Astrocyte (in vitro differentiated cells and primary cell): ENCODE measurements at regions not wholly inside any gene's neighbourhood (a gene's known extent, or its start where the extent isn't known, plus 50 kb on each side); places are given as distances from the start of the nearest gene placed in this dataset.

Source experiments
- DNase-seq: peaks from one replicate; pipeline ENCODE4 v3.0.0-alpha.2; 2010; ENCODE audit warnings: low read depth
- FAIRE-seq: peaks from 2 replicates; lab custom pipeline; 2011; peaks lifted over from hg19 to GRCh38; lab: Jason Lieb, UNC
- H2AFZ ChIP-seq: 2 replicates; pipeline ENCODE4 v1.6.0; 2012; ENCODE audit warnings: low read depth, low read length, inconsistent platforms
- H3K27ac ChIP-seq: 2 replicates; pipeline ENCODE4 v1.5.1; 2011; ENCODE audit warnings: low read depth, low read length, inconsistent platforms
- H3K27me3 ChIP-seq: 2 replicates; pipeline ENCODE4 v1.6.0; 2011; ENCODE audit warnings: low read length, inconsistent platforms; ENCODE audit not compliant: insufficient read depth
- H3K36me3 ChIP-seq: 2 replicates; pipeline ENCODE4 v1.5.1; 2011; ENCODE audit warnings: low read length, inconsistent platforms; ENCODE audit not compliant: insufficient read depth
- H3K4me1 ChIP-seq: 2 replicates; pipeline ENCODE4 v1.5.1; 2011; ENCODE audit warnings: low read length, inconsistent platforms; ENCODE audit not compliant: insufficient read depth
- H3K4me2 ChIP-seq: 2 replicates; pipeline ENCODE4 v1.6.0; 2012; ENCODE audit warnings: low read length, inconsistent platforms
- H3K4me3 ChIP-seq: 2 replicates; pipeline ENCODE4 v1.5.1; 2011; ENCODE audit warnings: low read depth, mild to moderate bottlenecking, low read length, inconsistent platforms; ENCODE audit not compliant: insufficient read depth
- H3K79me2 ChIP-seq: 2 replicates; pipeline ENCODE4 v1.6.0; 2012; ENCODE audit warnings: mild to moderate bottlenecking, low read length, inconsistent platforms; ENCODE audit not compliant: insufficient read depth
- H3K9ac ChIP-seq: 2 replicates; pipeline ENCODE4 v1.6.0; 2012; ENCODE audit warnings: mild to moderate bottlenecking, low read length, inconsistent platforms
- H3K9me3 ChIP-seq: 2 replicates; pipeline ENCODE4 v1.5.1; 2012; ENCODE audit warnings: low read depth, mild to moderate bottlenecking, low read length, inconsistent platforms; ENCODE audit not compliant: insufficient read depth
- H4K20me1 ChIP-seq: 2 replicates; pipeline ENCODE4 v1.6.0; 2012; ENCODE audit warnings: low read length, inconsistent platforms; ENCODE audit not compliant: insufficient read depth
- H3K27ac Mint-ChIP-seq: one replicate; pipeline ENCODE4 v1.8.0; 2021; ENCODE audit warnings: mild to moderate bottlenecking, mixed read lengths; ENCODE audit not compliant: unreplicated experiment
- H3K27me3 Mint-ChIP-seq: one replicate; pipeline ENCODE4 v1.8.0; 2021; ENCODE audit warnings: low read depth, mixed read lengths; ENCODE audit not compliant: unreplicated experiment
- H3K36me3 Mint-ChIP-seq: one replicate; pipeline ENCODE4 v1.8.0; 2021; ENCODE audit warnings: low read depth, mixed read lengths; ENCODE audit not compliant: unreplicated experiment
- H3K4me1 Mint-ChIP-seq: one replicate; pipeline ENCODE4 v1.8.0; 2021; ENCODE audit warnings: low read depth, mixed read lengths; ENCODE audit not compliant: unreplicated experiment
- H3K4me3 Mint-ChIP-seq: one replicate; pipeline ENCODE4 v1.8.0; 2021; ENCODE audit warnings: mild to moderate bottlenecking, moderate library complexity, mixed read lengths; ENCODE audit not compliant: unreplicated experiment
- H3K9me3 Mint-ChIP-seq: one replicate; pipeline ENCODE4 v1.8.0; 2021; ENCODE audit warnings: mild to moderate bottlenecking, mixed read lengths; ENCODE audit not compliant: unreplicated experiment
- CTCF ChIP-seq: IDR thresholded peaks from 2 replicates; pipeline ENCODE4 v1.5.1; 2011; ENCODE audit warnings: low read depth, mild to moderate bottlenecking, inconsistent platforms, low read length, moderate library complexity; ENCODE audit not compliant: insufficient read depth
- EZH2 ChIP-seq: IDR thresholded peaks from 2 replicates; pipeline ENCODE4 v1.6.1; 2012; ENCODE audit warnings: mild to moderate bottlenecking, low read length, inconsistent platforms; ENCODE audit not compliant: insufficient read depth

DNA sequence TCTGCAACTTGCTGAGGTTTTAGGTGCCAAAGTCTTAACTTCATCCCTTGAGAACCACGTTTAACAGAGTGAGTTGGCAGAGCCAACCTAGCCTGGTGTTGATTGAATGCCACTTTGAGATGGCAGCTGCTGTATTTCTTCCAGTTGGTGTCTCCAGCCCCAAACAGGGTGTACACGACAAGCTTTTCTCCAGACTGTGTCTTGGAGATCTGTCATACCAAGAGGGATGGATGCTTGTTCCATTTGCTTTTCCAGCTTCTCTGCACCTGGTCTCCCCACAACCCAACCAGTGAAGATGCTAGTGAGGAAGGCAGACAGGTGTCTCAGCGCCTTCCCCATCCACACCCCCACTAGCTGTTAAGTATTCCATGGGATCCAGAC, 141.1 kb upstream of the HS3ST2 start:
- Histone ChIP-seq H3K9me3 (no peaks in the 10 kb centered on the region), H3K79me2 (no peaks in the 10 kb centered on the region), H4K20me1 (no peaks in the 10 kb centered on the region), H3K4me1 (no peaks in the 10 kb centered on the region), H3K27ac (no peak overlapping the region), H3K36me3 (no peaks in the 10 kb centered on the region), H3K9ac (no peak overlapping the region), H3K4me2 (no peak overlapping the region), H3K27me3 (peaks cover 15% of the 10 kb centered on the region), H3K4me3 (no peak overlapping the region), H2AFZ (no peak overlapping the region)
- DNase-seq: no peak
- Mint-ChIP-seq H3K4me1 (no peaks in the 10 kb centered on the region), H3K27ac (no peak overlapping the region), H3K4me3 (no peak overlapping the region), H3K36me3 (no peaks in the 10 kb centered on the region), H3K9me3 (no peaks in the 10 kb centered on the region), H3K27me3 (peaks cover 6% of the 10 kb centered on the region)
- TF ChIP-seq CTCF (no peak), EZH2 (no peak)
- FAIRE-seq: no peak

- no peak for DNase-seq
- Histone ChIP-seq H3K4me3 (no peak overlapping the region), H3K4me1 (no peaks in the 10 kb centered on the region), H4K20me1 (no peaks in the 10 kb centered on the region), H3K36me3 (no peaks in the 10 kb centered on the region), H2AFZ (no peak overlapping the region), H3K9ac (no peak overlapping the region), H3K27ac (no peak overlapping the region), H3K79me2 (no peaks in the 10 kb centered on the region), H3K4me2 (no peak overlapping the region), H3K27me3 (peaks cover 15% of the 10 kb centered on the region), H3K9me3 (no peaks in the 10 kb centered on the region)
- no peaks in the 10 kb centered on the region for H3K36me3 Mint-ChIP-seq
- no peaks in the 10 kb centered on the region for H3K9me3 Mint-ChIP-seq
- no peak for FAIRE-seq
- no peaks in the 10 kb centered on the region for H3K4me1 Mint-ChIP-seq
- TF ChIP-seq CTCF (no peak), EZH2 (no peak)
- H3K27me3 Mint-ChIP-seq: peaks cover 4% of the 10 kb centered on the region
- no peak overlapping the region for H3K4me3 Mint-ChIP-seq
- H3K27ac Mint-ChIP-seq: no peak overlapping the region
Measured at GRCh38 chr16:22673421-22673831, 140.5 kb upstream of the HS3ST2 start.

DNA sequence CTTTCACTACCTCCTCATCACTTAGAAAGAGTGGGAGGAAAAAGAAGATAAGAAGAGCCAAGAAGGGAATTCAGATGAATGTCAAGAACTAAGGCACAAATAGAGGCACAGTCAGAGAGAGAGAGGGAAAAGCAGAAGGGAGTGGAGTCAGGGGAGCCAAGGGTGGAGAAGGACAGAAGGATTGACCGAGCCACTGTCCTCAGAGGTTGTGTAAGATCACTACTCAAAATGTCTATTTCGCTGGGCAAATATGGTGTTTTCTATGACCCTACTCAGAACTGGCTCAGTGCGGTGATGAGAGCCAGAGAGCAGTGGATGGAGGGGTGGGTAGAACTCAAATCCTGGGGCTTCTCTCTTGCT, 139.2 kb upstream of the HS3ST2 start:
- Histone ChIP-seq H3K9me3 (no peaks in the 10 kb centered on the region), H3K27ac (no peak overlapping the region), H3K9ac (no peak overlapping the region), H3K4me1 (no peaks in the 10 kb centered on the region), H3K27me3 (peaks cover 22% of the 10 kb centered on the region), H3K79me2 (no peaks in the 10 kb centered on the region), H3K4me3 (no peak overlapping the region), H4K20me1 (no peaks in the 10 kb centered on the region), H3K4me2 (no peak overlapping the region), H3K36me3 (no peaks in the 10 kb centered on the region), H2AFZ (no peak overlapping the region)
- Mint-ChIP-seq H3K27me3 (peaks cover 4% of the 10 kb centered on the region), H3K27ac (no peak overlapping the region), H3K36me3 (no peaks in the 10 kb centered on the region), H3K4me1 (no peaks in the 10 kb centered on the region), H3K4me3 (no peak overlapping the region), H3K9me3 (no peaks in the 10 kb centered on the region)
- DNase-seq (no peak), FAIRE-seq (no peak)
- TF ChIP-seq EZH2 (no peak), CTCF (no peak)
